DOHH2 (cell line): ENCODE measurements at regions not wholly inside any gene's neighbourhood (a gene's known extent, or its start where the extent isn't known, plus 50 kb on each side); places are given as distances from the start of the nearest gene placed in this dataset.

Experiments
- EZH2phosphoT487 ChIP-seq: fragments of 200-600 bp; sonication (generic); IDR thresholded peaks from 2 replicates; pipeline ENCODE4 v1.6.1; 2017; ENCODE audit warnings: borderline replicate concordance, mild to moderate bottlenecking, antibody characterized with exemption, low read length, moderate library complexity, mixed read lengths
- TF ChIP-seq, protein P1 (sequence below): fragments of 200-600 bp; sonication (generic); IDR thresholded peaks from one replicate; pipeline ENCODE4 v1.5.1; 2014; ENCODE audit warnings: antibody characterized with exemption, mild to moderate bottlenecking, low read depth, low read length; ENCODE audit not compliant: poor library complexity, severe bottlenecking

DNA sequence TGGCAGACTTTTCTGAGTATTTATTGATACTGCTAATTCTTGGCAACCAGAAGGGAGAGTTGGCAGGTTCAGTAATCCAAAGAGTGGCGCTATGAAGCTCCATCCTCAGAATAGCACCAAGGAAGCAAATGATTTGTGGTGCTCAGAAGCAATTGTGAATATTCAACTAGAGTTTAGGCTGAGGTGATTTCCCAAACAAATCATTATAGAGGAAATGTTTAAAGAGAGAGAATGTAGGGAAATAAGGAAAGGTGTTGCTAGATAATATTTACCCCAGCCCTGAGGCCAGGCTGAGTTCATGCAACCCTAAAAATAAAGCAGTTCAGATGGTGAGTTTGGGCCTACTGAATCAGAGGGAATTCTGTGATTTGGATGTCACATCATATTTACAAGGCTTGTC is 363.4 kb upstream of the PLXNA2 start:
- TF ChIP-seq, protein P1, sequence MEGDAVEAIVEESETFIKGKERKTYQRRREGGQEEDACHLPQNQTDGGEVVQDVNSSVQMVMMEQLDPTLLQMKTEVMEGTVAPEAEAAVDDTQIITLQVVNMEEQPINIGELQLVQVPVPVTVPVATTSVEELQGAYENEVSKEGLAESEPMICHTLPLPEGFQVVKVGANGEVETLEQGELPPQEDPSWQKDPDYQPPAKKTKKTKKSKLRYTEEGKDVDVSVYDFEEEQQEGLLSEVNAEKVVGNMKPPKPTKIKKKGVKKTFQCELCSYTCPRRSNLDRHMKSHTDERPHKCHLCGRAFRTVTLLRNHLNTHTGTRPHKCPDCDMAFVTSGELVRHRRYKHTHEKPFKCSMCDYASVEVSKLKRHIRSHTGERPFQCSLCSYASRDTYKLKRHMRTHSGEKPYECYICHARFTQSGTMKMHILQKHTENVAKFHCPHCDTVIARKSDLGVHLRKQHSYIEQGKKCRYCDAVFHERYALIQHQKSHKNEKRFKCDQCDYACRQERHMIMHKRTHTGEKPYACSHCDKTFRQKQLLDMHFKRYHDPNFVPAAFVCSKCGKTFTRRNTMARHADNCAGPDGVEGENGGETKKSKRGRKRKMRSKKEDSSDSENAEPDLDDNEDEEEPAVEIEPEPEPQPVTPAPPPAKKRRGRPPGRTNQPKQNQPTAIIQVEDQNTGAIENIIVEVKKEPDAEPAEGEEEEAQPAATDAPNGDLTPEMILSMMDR, result no peak
- TF ChIP-seq EZH2phosphoT487, result no peak
